ENCODE measurements at regions not wholly inside any gene's neighbourhood (a gene's known extent, or its start where the extent isn't known, plus 50 kb on each side); places are given as distances from the start of the nearest gene placed in this dataset.
"Not testable (repeated sequence)": the region's sequence is repeated elsewhere in the genome, so short reads cannot be mapped to it uniquely, and the experiment has no call there.

GRCh38 chr15:37395100-37395468 lies 294.7 kb upstream of the MEIS2 start:
- no peaks in the 10 kb centered on the region for H3K4me1 ChIP-seq (replicated peaks)
- no peak overlapping the region for H3K4me3 ChIP-seq
- no peak overlapping the region for H3K27ac ChIP-seq
- H3K9me3 ChIP-seq (replicated peaks): no peaks in the 10 kb centered on the region
- no peaks in the 10 kb centered on the region for H3K36me3 ChIP-seq
- no peak for DNase-seq (ENCODE audit: low read depth in 1 of 2, low spot score in 2 of 2)
- H3K27me3 ChIP-seq (replicated peaks): no peaks in the 10 kb centered on the region

GRCh38 chr15:37397266-37398022 lies 297.1 kb upstream of the MEIS2 start:
- no peaks in the 10 kb centered on the region for H3K9me3 ChIP-seq (replicated peaks)
- H3K36me3 ChIP-seq: no peaks in the 10 kb centered on the region
- no peak for DNase-seq (ENCODE audit: low read depth in 1 of 2, low spot score in 2 of 2)
- no peak overlapping the region for H3K27ac ChIP-seq
- H3K4me1 ChIP-seq (replicated peaks): no peaks in the 10 kb centered on the region
- H3K27me3 ChIP-seq (replicated peaks): no peaks in the 10 kb centered on the region
- no peak overlapping the region for H3K4me3 ChIP-seq

GRCh38 chr15:37416103-37416502 lies 315.8 kb upstream of the MEIS2 start:
- Histone ChIP-seq H3K36me3 (no peaks in the 10 kb centered on the region), H3K4me1 (replicated peaks) (no peaks in the 10 kb centered on the region), H3K27me3 (replicated peaks) (no peaks in the 10 kb centered on the region), H3K9me3 (replicated peaks) (no peaks in the 10 kb centered on the region), H3K27ac (no peak overlapping the region), H3K4me3 (no peak overlapping the region)
- DNase-seq (ENCODE audit: low read depth in 1 of 2, low spot score in 2 of 2): no peak

GRCh38 chr15:37425541-37425940 lies 325.2 kb upstream of the MEIS2 start:
- no peak overlapping the region for H3K4me3 ChIP-seq
- no peaks in the 10 kb centered on the region for H3K9me3 ChIP-seq (replicated peaks)
- H3K27ac ChIP-seq: no peak overlapping the region
- H3K27me3 ChIP-seq (replicated peaks): no peaks in the 10 kb centered on the region
- no peak for DNase-seq (ENCODE audit: low read depth in 1 of 2, low spot score in 2 of 2)
- no peaks in the 10 kb centered on the region for H3K4me1 ChIP-seq (replicated peaks)
- no peaks in the 10 kb centered on the region for H3K36me3 ChIP-seq

- H3K36me3 ChIP-seq; H3K4me3 ChIP-seq; H3K9me3 ChIP-seq (replicated peaks); DNase-seq (ENCODE audit: low read depth in 1 of 2, low spot score in 2 of 2); H3K27me3 ChIP-seq (replicated peaks); H3K27ac ChIP-seq; H3K4me1 ChIP-seq (replicated peaks): not testable (repeated sequence)
These were observed 327.0 kb upstream of the MEIS2 start for GRCh38 chr15:37427393-37427792.

GRCh38 chr15:37446921-37447320 lies 346.6 kb upstream of the MEIS2 start:
- no peak overlapping the region for H3K27ac ChIP-seq
- H3K9me3 ChIP-seq (replicated peaks): no peaks in the 10 kb centered on the region
- no peak overlapping the region for H3K4me3 ChIP-seq
- H3K4me1 ChIP-seq (replicated peaks): no peaks in the 10 kb centered on the region
- no peaks in the 10 kb centered on the region; the same call in 1 of the 2 replicates for H3K27me3 ChIP-seq (replicated peaks)
- DNase-seq (ENCODE audit: low read depth in 1 of 2, low spot score in 2 of 2): no peak
- H3K36me3 ChIP-seq: no peaks in the 10 kb centered on the region

- H3K4me3 ChIP-seq: no peak overlapping the region
- H3K9me3 ChIP-seq (replicated peaks): no peaks in the 10 kb centered on the region
- H3K4me1 ChIP-seq (replicated peaks): no peaks in the 10 kb centered on the region
- DNase-seq (ENCODE audit: low read depth in 1 of 2, low spot score in 2 of 2): no peak
- no peak overlapping the region for H3K27ac ChIP-seq
- H3K36me3 ChIP-seq: no peaks in the 10 kb centered on the region
- H3K27me3 ChIP-seq (replicated peaks): no peaks in the 10 kb centered on the region
These were observed 352.1 kb upstream of the MEIS2 start for GRCh38 chr15:37452498-37452897.

GRCh38 chr15:37480482-37480881 lies 380.1 kb upstream of the MEIS2 start:
- Histone ChIP-seq H3K4me3 (no peak overlapping the region), H3K9me3 (replicated peaks) (no peaks in the 10 kb centered on the region), H3K36me3 (no peaks in the 10 kb centered on the region), H3K27ac (no peak overlapping the region), H3K27me3 (replicated peaks) (no peaks in the 10 kb centered on the region), H3K4me1 (replicated peaks) (no peaks in the 10 kb centered on the region)
- no peak for DNase-seq (ENCODE audit: low read depth in 1 of 2, low spot score in 2 of 2)

- H3K4me1 ChIP-seq (replicated peaks): no peaks in the 10 kb centered on the region
- H3K36me3 ChIP-seq: no peaks in the 10 kb centered on the region
- no peak overlapping the region for H3K4me3 ChIP-seq
- no peaks in the 10 kb centered on the region for H3K9me3 ChIP-seq (replicated peaks)
- no peak for DNase-seq (ENCODE audit: low read depth in 1 of 2, low spot score in 2 of 2)
- H3K27me3 ChIP-seq (replicated peaks): no peaks in the 10 kb centered on the region
- no peak overlapping the region for H3K27ac ChIP-seq
These were observed 380.8 kb upstream of the MEIS2 start for GRCh38 chr15:37481126-37481525.

- Histone ChIP-seq H3K27me3 (replicated peaks) (0 out of 2 replicates have a peak, but pooled peaks cover 3% of the 10 kb centered on the region), H3K27ac (no peak overlapping the region), H3K4me3 (no peak overlapping the region), H3K9me3 (replicated peaks) (no peaks in the 10 kb centered on the region), H3K36me3 (no peaks in the 10 kb centered on the region), H3K4me1 (replicated peaks) (no peaks in the 10 kb centered on the region)
- no peak for DNase-seq (ENCODE audit: low read depth in 1 of 2, low spot score in 2 of 2)
These were observed 383.4 kb upstream of the MEIS2 start for GRCh38 chr15:37483779-37484178.

- no peaks in the 10 kb centered on the region for H3K4me1 ChIP-seq (replicated peaks)
- no peak overlapping the region for H3K4me3 ChIP-seq
- no peaks in the 10 kb centered on the region for H3K36me3 ChIP-seq
- no peak overlapping the region for H3K27ac ChIP-seq
- H3K27me3 ChIP-seq (replicated peaks): 0 out of 2 replicates have a peak, but pooled peaks cover 3% of the 10 kb centered on the region
- no peak for DNase-seq (ENCODE audit: low read depth in 1 of 2, low spot score in 2 of 2)
- no peaks in the 10 kb centered on the region for H3K9me3 ChIP-seq (replicated peaks)
These were observed 384.7 kb upstream of the MEIS2 start for GRCh38 chr15:37485056-37485455.

GRCh38 chr15:37490707-37491106 lies 390.4 kb upstream of the MEIS2 start:
- H3K36me3 ChIP-seq: no peaks in the 10 kb centered on the region
- no peak overlapping the region for H3K4me3 ChIP-seq
- H3K4me1 ChIP-seq (replicated peaks): no peaks in the 10 kb centered on the region
- H3K27ac ChIP-seq: no peak overlapping the region
- no peaks in the 10 kb centered on the region for H3K9me3 ChIP-seq (replicated peaks)
- DNase-seq (ENCODE audit: low read depth in 1 of 2, low spot score in 2 of 2): no peak
- 0 out of 2 replicates have a peak, but pooled peaks cover 8% of the 10 kb centered on the region for H3K27me3 ChIP-seq (replicated peaks)

GRCh38 chr15:37516621-37517020 lies 416.3 kb upstream of the MEIS2 start:
- Histone ChIP-seq H3K9me3 (replicated peaks) (no peaks in the 10 kb centered on the region), H3K27me3 (replicated peaks) (no peaks in the 10 kb centered on the region), H3K27ac (no peak overlapping the region), H3K4me3 (no peak overlapping the region), H3K36me3 (no peaks in the 10 kb centered on the region), H3K4me1 (replicated peaks) (no peaks in the 10 kb centered on the region)
- no peak for DNase-seq (ENCODE audit: low read depth in 1 of 2, low spot score in 2 of 2)

- H3K27ac ChIP-seq: no peak overlapping the region
- H3K4me1 ChIP-seq (replicated peaks): no peaks in the 10 kb centered on the region
- no peaks in the 10 kb centered on the region for H3K27me3 ChIP-seq (replicated peaks)
- H3K36me3 ChIP-seq: no peaks in the 10 kb centered on the region
- no peaks in the 10 kb centered on the region; the same call in 1 of the 2 replicates for H3K9me3 ChIP-seq (replicated peaks)
- DNase-seq (ENCODE audit: low read depth in 1 of 2, low spot score in 2 of 2): no peak
- no peak overlapping the region for H3K4me3 ChIP-seq
These were observed 417.0 kb upstream of the MEIS2 start for GRCh38 chr15:37517191-37517895.
